ENCODE measurements at regions not wholly inside any gene's neighbourhood (a gene's known extent, or its start where the extent isn't known, plus 50 kb on each side); places are given as distances from the start of the nearest gene placed in this dataset.

- intact Hi-C loops (cut with micrococcal nuclease): no loop called here
Measured at GRCh38 chr1:56156971-56157876, 422.1 kb downstream of the PLPP3 start.

- intact Hi-C loops (cut with micrococcal nuclease): no loop called here
Measured at GRCh38 chr1:56153276-56153675, 426.1 kb downstream of the PLPP3 start.

GRCh38 chr1:56152635-56153034 is 426.7 kb downstream of the PLPP3 start:
- intact Hi-C loops (cut with micrococcal nuclease): no loop called here

GRCh38 chr1:56151402-56151801 is 428.0 kb downstream of the PLPP3 start:
- intact Hi-C loops (cut with micrococcal nuclease): no loop called here

GRCh38 chr1:56150441-56151215 is 428.7 kb downstream of the PLPP3 start:
- intact Hi-C loops (cut with micrococcal nuclease): no loop called here

- intact Hi-C loops (cut with micrococcal nuclease): no loop called here
Measured at GRCh38 chr1:56149761-56150160, 429.6 kb downstream of the PLPP3 start.

- intact Hi-C loops (cut with micrococcal nuclease): no loop called here
Measured at GRCh38 chr1:56148326-56149193, 430.8 kb downstream of the PLPP3 start.

- intact Hi-C loops (cut with micrococcal nuclease): no loop called here
Measured at GRCh38 chr1:56147459-56147858, 431.9 kb downstream of the PLPP3 start.

GRCh38 chr1:56147034-56147433 is 432.3 kb downstream of the PLPP3 start:
- intact Hi-C loops (cut with micrococcal nuclease): no loop called here

GRCh38 chr1:56146449-56146848 is 432.9 kb downstream of the PLPP3 start:
- intact Hi-C loops (cut with micrococcal nuclease): no loop called here

- intact Hi-C loops (cut with micrococcal nuclease): no loop called here
Measured at GRCh38 chr1:56145581-56145980, 433.8 kb downstream of the PLPP3 start.

GRCh38 chr1:56142301-56142700 is 437.1 kb downstream of the PLPP3 start:
- intact Hi-C loops (cut with micrococcal nuclease): no loop called here

GRCh38 chr1:56139836-56140235 is 439.5 kb downstream of the PLPP3 start:
- intact Hi-C loops (cut with micrococcal nuclease): no loop called here

- intact Hi-C loops (cut with micrococcal nuclease): no loop called here
Measured at GRCh38 chr1:56137521-56138505, 441.6 kb downstream of the PLPP3 start.

- intact Hi-C loops (cut with micrococcal nuclease): no loop called here
Measured at GRCh38 chr1:56137090-56137489, 442.3 kb downstream of the PLPP3 start.

- intact Hi-C loops (cut with micrococcal nuclease): no loop called here
Measured at GRCh38 chr1:56135864-56136147, 443.6 kb downstream of the PLPP3 start.

GRCh38 chr1:56135069-56135863 is 444.1 kb downstream of the PLPP3 start:
- intact Hi-C loops (cut with micrococcal nuclease): no loop called here

- intact Hi-C loops (cut with micrococcal nuclease): no loop called here
Measured at GRCh38 chr1:56133522-56134472, 445.6 kb downstream of the PLPP3 start.

GRCh38 chr1:56132520-56132919 is 446.8 kb downstream of the PLPP3 start:
- intact Hi-C loops (cut with micrococcal nuclease): no loop called here
